Liver (tissue), 3 donors: ENCODE measurements at regions not wholly inside any gene's neighbourhood (a gene's known extent, or its start where the extent isn't known, plus 50 kb on each side); places are given as distances from the start of the nearest gene placed in this dataset.

Experiments
- EGR1 ChIP-seq, 2 donors: IDR thresholded peaks; 2 replicates each; pipeline ENCODE4 v1.6.1; 2016 to 2018; ENCODE audit warnings: antibody characterized with exemption in 2 of 2, low read depth in 2 of 2
- FOXA1 ChIP-seq: IDR thresholded peaks from 2 replicates; pipeline ENCODE4 v1.6.1; 2016; ENCODE audit warnings: antibody characterized with exemption
- GABPA ChIP-seq, 2 donors: IDR thresholded peaks in 1 of 2; conservative IDR thresholded peaks in 1 of 2; 2 replicates each; pipeline ENCODE4 v1.6.1; 2016; ENCODE audit warnings: antibody characterized with exemption in 2 of 2, mild to moderate bottlenecking in 1 of 2, moderate library complexity in 1 of 2
- JUND ChIP-seq, 2 donors: IDR thresholded peaks; 2 replicates each; pipeline ENCODE4 v1.6.1; 2016; ENCODE audit warnings: antibody characterized with exemption in 2 of 2
- RAD21 ChIP-seq, 2 donors: IDR thresholded peaks; 2 replicates each; pipeline ENCODE4 v1.6.1; 2016; ENCODE audit warnings: antibody characterized with exemption in 2 of 2, mild to moderate bottlenecking in 2 of 2
- SP1 ChIP-seq: IDR thresholded peaks from 2 replicates; pipeline ENCODE4 v1.6.1; 2018; ENCODE audit warnings: antibody characterized with exemption, mild to moderate bottlenecking
- TAF1 ChIP-seq: conservative IDR thresholded peaks from 2 replicates; pipeline ENCODE4 v1.6.1; 2016; ENCODE audit warnings: antibody characterized with exemption, mild to moderate bottlenecking
- YY1 ChIP-seq: IDR thresholded peaks from 2 replicates; pipeline ENCODE4 v1.6.1; 2016; ENCODE audit warnings: antibody characterized with exemption, mild to moderate bottlenecking
- TF ChIP-seq, protein P1 (sequence below): fragments of 150-350 bp; IDR thresholded peaks from 2 replicates; pipeline ENCODE4 v1.5.1; 2017; ENCODE audit warnings: improper control_type of control experiment, low read depth, low read length; ENCODE audit not compliant: missing input control
- TF ChIP-seq, protein P2 (sequence below): IDR thresholded peaks from 2 replicates; pipeline ENCODE4 v1.6.1; 2016; ENCODE audit warnings: antibody characterized with exemption
- TF ChIP-seq, protein P3 (sequence below): IDR thresholded peaks from 2 replicates; pipeline ENCODE4 v1.6.1; 2016; ENCODE audit warnings: antibody characterized with exemption, mild to moderate bottlenecking
- TF ChIP-seq, protein P4 (sequence below): IDR thresholded peaks from 2 replicates; pipeline ENCODE4 v1.6.1; 2016; ENCODE audit warnings: antibody characterized with exemption
- TF ChIP-seq, protein P5 (sequence below): IDR thresholded peaks from 2 replicates; pipeline ENCODE4 v1.6.1; 2016; ENCODE audit warnings: antibody characterized with exemption
- donor health status: healthy.
- donor health status: healthy.

DNA sequence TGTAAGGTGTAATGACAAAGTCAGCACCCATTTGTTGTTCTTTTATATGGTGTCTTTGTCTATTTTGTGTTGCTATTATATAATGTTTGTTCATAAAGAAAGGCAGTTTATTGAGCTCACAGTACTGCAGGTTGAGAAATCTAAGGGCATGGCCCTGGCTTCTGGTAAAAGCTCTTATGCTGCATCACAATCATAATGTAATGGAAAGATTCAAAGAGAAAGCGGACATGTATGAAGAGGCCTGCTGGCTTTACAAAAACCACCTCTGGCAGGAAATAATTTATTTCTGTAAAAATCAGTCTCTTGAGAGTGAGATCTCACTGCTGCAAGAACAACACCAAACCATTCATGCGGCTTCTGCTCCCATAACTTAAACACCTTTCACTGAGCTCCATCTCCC, 746.7 kb upstream of the FAM174A start:
- TF ChIP-seq, protein P1, sequence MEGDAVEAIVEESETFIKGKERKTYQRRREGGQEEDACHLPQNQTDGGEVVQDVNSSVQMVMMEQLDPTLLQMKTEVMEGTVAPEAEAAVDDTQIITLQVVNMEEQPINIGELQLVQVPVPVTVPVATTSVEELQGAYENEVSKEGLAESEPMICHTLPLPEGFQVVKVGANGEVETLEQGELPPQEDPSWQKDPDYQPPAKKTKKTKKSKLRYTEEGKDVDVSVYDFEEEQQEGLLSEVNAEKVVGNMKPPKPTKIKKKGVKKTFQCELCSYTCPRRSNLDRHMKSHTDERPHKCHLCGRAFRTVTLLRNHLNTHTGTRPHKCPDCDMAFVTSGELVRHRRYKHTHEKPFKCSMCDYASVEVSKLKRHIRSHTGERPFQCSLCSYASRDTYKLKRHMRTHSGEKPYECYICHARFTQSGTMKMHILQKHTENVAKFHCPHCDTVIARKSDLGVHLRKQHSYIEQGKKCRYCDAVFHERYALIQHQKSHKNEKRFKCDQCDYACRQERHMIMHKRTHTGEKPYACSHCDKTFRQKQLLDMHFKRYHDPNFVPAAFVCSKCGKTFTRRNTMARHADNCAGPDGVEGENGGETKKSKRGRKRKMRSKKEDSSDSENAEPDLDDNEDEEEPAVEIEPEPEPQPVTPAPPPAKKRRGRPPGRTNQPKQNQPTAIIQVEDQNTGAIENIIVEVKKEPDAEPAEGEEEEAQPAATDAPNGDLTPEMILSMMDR, result no peak
- TF ChIP-seq, protein P2, sequence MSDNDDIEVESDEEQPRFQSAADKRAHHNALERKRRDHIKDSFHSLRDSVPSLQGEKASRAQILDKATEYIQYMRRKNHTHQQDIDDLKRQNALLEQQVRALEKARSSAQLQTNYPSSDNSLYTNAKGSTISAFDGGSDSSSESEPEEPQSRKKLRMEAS, result no peak
- TF ChIP-seq TAF1 (no peak), JUND (IDR thresholded peaks at IDR 0.05) (no peak), SP1 (no peak), YY1 (no peak), GABPA (IDR thresholded peaks at IDR 0.05 in 1 of 2, conservative IDR thresholded peaks at IDR 0.05 in 1 of 2) (no peak), RAD21 (IDR thresholded peaks at IDR 0.05) (no peak), FOXA1 (no peak), EGR1 (IDR thresholded peaks at IDR 0.05; ENCODE audit: low read depth in 2 of 2) (no peak)
- TF ChIP-seq, protein P3, sequence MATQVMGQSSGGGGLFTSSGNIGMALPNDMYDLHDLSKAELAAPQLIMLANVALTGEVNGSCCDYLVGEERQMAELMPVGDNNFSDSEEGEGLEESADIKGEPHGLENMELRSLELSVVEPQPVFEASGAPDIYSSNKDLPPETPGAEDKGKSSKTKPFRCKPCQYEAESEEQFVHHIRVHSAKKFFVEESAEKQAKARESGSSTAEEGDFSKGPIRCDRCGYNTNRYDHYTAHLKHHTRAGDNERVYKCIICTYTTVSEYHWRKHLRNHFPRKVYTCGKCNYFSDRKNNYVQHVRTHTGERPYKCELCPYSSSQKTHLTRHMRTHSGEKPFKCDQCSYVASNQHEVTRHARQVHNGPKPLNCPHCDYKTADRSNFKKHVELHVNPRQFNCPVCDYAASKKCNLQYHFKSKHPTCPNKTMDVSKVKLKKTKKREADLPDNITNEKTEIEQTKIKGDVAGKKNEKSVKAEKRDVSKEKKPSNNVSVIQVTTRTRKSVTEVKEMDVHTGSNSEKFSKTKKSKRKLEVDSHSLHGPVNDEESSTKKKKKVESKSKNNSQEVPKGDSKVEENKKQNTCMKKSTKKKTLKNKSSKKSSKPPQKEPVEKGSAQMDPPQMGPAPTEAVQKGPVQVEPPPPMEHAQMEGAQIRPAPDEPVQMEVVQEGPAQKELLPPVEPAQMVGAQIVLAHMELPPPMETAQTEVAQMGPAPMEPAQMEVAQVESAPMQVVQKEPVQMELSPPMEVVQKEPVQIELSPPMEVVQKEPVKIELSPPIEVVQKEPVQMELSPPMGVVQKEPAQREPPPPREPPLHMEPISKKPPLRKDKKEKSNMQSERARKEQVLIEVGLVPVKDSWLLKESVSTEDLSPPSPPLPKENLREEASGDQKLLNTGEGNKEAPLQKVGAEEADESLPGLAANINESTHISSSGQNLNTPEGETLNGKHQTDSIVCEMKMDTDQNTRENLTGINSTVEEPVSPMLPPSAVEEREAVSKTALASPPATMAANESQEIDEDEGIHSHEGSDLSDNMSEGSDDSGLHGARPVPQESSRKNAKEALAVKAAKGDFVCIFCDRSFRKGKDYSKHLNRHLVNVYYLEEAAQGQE, result no peak
- TF ChIP-seq, protein P4, sequence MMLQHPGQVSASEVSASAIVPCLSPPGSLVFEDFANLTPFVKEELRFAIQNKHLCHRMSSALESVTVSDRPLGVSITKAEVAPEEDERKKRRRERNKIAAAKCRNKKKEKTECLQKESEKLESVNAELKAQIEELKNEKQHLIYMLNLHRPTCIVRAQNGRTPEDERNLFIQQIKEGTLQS, result no peak
- TF ChIP-seq, protein P5, sequence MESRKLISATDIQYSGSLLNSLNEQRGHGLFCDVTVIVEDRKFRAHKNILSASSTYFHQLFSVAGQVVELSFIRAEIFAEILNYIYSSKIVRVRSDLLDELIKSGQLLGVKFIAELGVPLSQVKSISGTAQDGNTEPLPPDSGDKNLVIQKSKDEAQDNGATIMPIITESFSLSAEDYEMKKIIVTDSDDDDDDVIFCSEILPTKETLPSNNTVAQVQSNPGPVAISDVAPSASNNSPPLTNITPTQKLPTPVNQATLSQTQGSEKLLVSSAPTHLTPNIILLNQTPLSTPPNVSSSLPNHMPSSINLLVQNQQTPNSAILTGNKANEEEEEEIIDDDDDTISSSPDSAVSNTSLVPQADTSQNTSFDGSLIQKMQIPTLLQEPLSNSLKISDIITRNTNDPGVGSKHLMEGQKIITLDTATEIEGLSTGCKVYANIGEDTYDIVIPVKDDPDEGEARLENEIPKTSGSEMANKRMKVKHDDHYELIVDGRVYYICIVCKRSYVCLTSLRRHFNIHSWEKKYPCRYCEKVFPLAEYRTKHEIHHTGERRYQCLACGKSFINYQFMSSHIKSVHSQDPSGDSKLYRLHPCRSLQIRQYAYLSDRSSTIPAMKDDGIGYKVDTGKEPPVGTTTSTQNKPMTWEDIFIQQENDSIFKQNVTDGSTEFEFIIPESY, result no peak
